HG03520 (cell line): ENCODE measurements at regions not wholly inside any gene's neighbourhood (a gene's known extent, or its start where the extent isn't known, plus 50 kb on each side); places are given as distances from the start of the nearest gene placed in this dataset.
"Not testable (repeated sequence)": the region's sequence is repeated elsewhere in the genome, so short reads cannot be mapped to it uniquely, and the experiment has no call there.

ENCODE experiments used
- ATAC-seq: cut with Tn5 transposase; IDR thresholded peaks from one replicate; pipeline ENCODE4 v1.9.1; 2021; ENCODE audit warnings: mild to moderate bottlenecking, moderate library complexity; ENCODE audit not compliant: unreplicated experiment

- no peak for ATAC-seq
These were observed 298.8 kb upstream of the MAP3K7 start for GRCh38 chr6:90885611-90886056.

GRCh38 chr6:90885137-90885536 lies 298.3 kb upstream of the MAP3K7 start:
- not testable (repeated sequence) for ATAC-seq

- no peak for ATAC-seq
These were observed 290.7 kb upstream of the MAP3K7 start for GRCh38 chr6:90877616-90878015.

GRCh38 chr6:90874931-90875330 lies 288.1 kb upstream of the MAP3K7 start:
- no peak for ATAC-seq

GRCh38 chr6:90872981-90873380 lies 286.1 kb upstream of the MAP3K7 start:
- ATAC-seq, result no peak

GRCh38 chr6:90870561-90870960 lies 283.7 kb upstream of the MAP3K7 start:
- no peak for ATAC-seq

GRCh38 chr6:90868656-90869055 lies 281.8 kb upstream of the MAP3K7 start:
- no peak for ATAC-seq

GRCh38 chr6:90868256-90868655 lies 281.4 kb upstream of the MAP3K7 start:
- no peak for ATAC-seq

- no peak for ATAC-seq
These were observed 278.6 kb upstream of the MAP3K7 start for GRCh38 chr6:90865513-90865912.

GRCh38 chr6:90863043-90863442 lies 276.2 kb upstream of the MAP3K7 start:
- no peak for ATAC-seq

- ATAC-seq, result no peak
These were observed 274.1 kb upstream of the MAP3K7 start for GRCh38 chr6:90860822-90861601.

GRCh38 chr6:90859612-90860011 lies 272.7 kb upstream of the MAP3K7 start:
- ATAC-seq, result no peak

- ATAC-seq, result no peak
These were observed 272.2 kb upstream of the MAP3K7 start for GRCh38 chr6:90859056-90859455.

- no peak for ATAC-seq
These were observed 262.8 kb upstream of the MAP3K7 start for GRCh38 chr6:90849686-90850085.

- ATAC-seq, result no peak
These were observed 260.0 kb upstream of the MAP3K7 start for GRCh38 chr6:90846824-90847223.

GRCh38 chr6:90835596-90836212 lies 248.8 kb upstream of the MAP3K7 start:
- no peak for ATAC-seq

- no peak for ATAC-seq
These were observed 242.4 kb upstream of the MAP3K7 start for GRCh38 chr6:90829311-90829710.

- no peak for ATAC-seq
These were observed 233.6 kb upstream of the MAP3K7 start for GRCh38 chr6:90820436-90820835.

GRCh38 chr6:90819483-90819882 lies 232.6 kb upstream of the MAP3K7 start:
- no peak for ATAC-seq

- no peak for ATAC-seq
These were observed 231.3 kb upstream of the MAP3K7 start for GRCh38 chr6:90818163-90818562.

- ATAC-seq, result no peak
These were observed 229.9 kb upstream of the MAP3K7 start for GRCh38 chr6:90816764-90817163.

GRCh38 chr6:90811596-90812226 lies 224.8 kb upstream of the MAP3K7 start:
- ATAC-seq, result no peak
